HEK293T (cell line): ENCODE measurements at regions not wholly inside any gene's neighbourhood (a gene's known extent, or its start where the extent isn't known, plus 50 kb on each side); places are given as distances from the start of the nearest gene placed in this dataset.

ENCODE experiments used
- BHLHE40 ChIP-seq: fragments of 450-650 bp; IDR thresholded peaks from 2 replicates; pipeline ENCODE4 v1.6.1; 2016; ENCODE audit warnings: mild to moderate bottlenecking, moderate library complexity, borderline replicate concordance
- CTBP1 ChIP-seq: fragments of 450-650 bp; IDR thresholded peaks from 2 replicates; pipeline ENCODE4 v1.6.1; 2016; ENCODE audit warnings: borderline replicate concordance
- ELF4 ChIP-seq: fragments of 450-650 bp; IDR thresholded peaks from 2 replicates; pipeline ENCODE4 v1.6.1; 2017; ENCODE audit warnings: antibody characterized with exemption
- FOXA1 ChIP-seq: fragments of 450-650 bp; IDR thresholded peaks from 2 replicates; pipeline ENCODE4 v1.6.1; 2016; ENCODE audit warnings: mild to moderate bottlenecking
- FOXK2 ChIP-seq: fragments of 450-650 bp; IDR thresholded peaks from 2 replicates; pipeline ENCODE4 v1.6.1; 2016; ENCODE audit warnings: mild to moderate bottlenecking
- SP1 ChIP-seq: fragments of 450-650 bp; IDR thresholded peaks from 2 replicates; pipeline ENCODE4 v1.6.1; 2017
- SUZ12 ChIP-seq: fragments of 450-650 bp; IDR thresholded peaks from 2 replicates; pipeline ENCODE4 v1.6.1; 2016; ENCODE audit warnings: mild to moderate bottlenecking
- ZNF384 ChIP-seq: fragments of 450-650 bp; IDR thresholded peaks from 2 replicates; pipeline ENCODE4 v1.6.1; 2016

- no peak for TF ChIP-seq SUZ12
- TF ChIP-seq FOXK2: no peak
- no peak for TF ChIP-seq CTBP1
- no peak for TF ChIP-seq ELF4
- no peak for TF ChIP-seq BHLHE40
- no peak for TF ChIP-seq SP1
- no peak for TF ChIP-seq ZNF384
- no peak for TF ChIP-seq FOXA1
Observed at GRCh38 chr11:31903225-31904074, 92.3 kb upstream of the PAX6 start.
